ENCODE measurements at regions not wholly inside any gene's neighbourhood (a gene's known extent, or its start where the extent isn't known, plus 50 kb on each side); places are given as distances from the start of the nearest gene placed in this dataset.

DNA sequence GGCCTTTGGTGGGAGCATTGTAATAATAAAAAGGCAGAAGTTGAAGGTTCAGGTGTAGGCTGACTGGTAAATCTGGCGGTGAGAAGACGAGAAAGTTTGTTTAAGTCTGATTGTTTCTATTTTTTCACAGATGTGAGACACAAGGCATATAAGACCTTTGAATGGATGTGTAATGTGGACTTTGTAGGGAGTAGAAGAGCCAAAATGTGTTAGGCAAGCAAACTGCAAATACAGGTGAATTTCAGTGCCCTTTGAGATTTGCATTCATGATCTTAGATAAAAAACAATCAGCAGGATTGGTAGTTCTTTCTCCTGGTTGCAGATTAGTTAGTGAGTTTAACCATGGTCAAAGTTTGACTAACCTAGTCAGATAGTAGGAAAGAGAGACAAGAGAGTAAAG lies 238.9 kb downstream of the FRK start:
- no peaks in the 10 kb centered on the region for H3K9me3 ChIP-seq
- H3K27me3 ChIP-seq (ENCODE audit: insufficient read depth), result no peaks in the 10 kb centered on the region
- no peaks in the 10 kb centered on the region for H3K9me2 ChIP-seq
- H3K36me3 ChIP-seq (replicated peaks in 1 of 2; ENCODE audit: control insufficient read depth in 1 of 2, insufficient read depth in 2 of 2, low read length in 1 of 2), result no peaks in the 10 kb centered on the region
- H3K4me2 ChIP-seq, result no peak overlapping the region
- no peak overlapping the region for H3K9ac ChIP-seq
- no peaks in the 10 kb centered on the region for H3F3A ChIP-seq (replicated peaks; ENCODE audit: insufficient read depth)
- TF ChIP-seq MAX (IDR thresholded peaks at IDR 0.05; ENCODE audit: low read depth), result no peak
- no peak for TF ChIP-seq NRF1 (IDR thresholded peaks at IDR 0.05; ENCODE audit: low read depth, low read length)
- no peak for TF ChIP-seq MEF2A (IDR thresholded peaks at IDR 0.05; ENCODE audit: borderline replicate concordance, low read depth)
- no peak for TF ChIP-seq RAD21 (IDR thresholded peaks at IDR 0.05; ENCODE audit: low read length)
- no peak for TF ChIP-seq POLR2AphosphoS5 (IDR thresholded peaks at IDR 0.05; ENCODE audit: low read depth, low read length)
- no peak for TF ChIP-seq EP300 (IDR thresholded peaks at IDR 0.05; ENCODE audit: borderline replicate concordance in 1 of 2, low read depth in 1 of 2, low read length in 1 of 2)
- no peak for TF ChIP-seq JUND (IDR thresholded peaks at IDR 0.05)
- no peak for TF ChIP-seq ELF1 (IDR thresholded peaks at IDR 0.05)
- no peak for TF ChIP-seq GATA2 (CRISPR knock-in tag; IDR thresholded peaks at IDR 0.05)
- TF ChIP-seq USF1 (IDR thresholded peaks at IDR 0.05; ENCODE audit: borderline replicate concordance, low read depth), result no peak
- TF ChIP-seq, protein P1, sequence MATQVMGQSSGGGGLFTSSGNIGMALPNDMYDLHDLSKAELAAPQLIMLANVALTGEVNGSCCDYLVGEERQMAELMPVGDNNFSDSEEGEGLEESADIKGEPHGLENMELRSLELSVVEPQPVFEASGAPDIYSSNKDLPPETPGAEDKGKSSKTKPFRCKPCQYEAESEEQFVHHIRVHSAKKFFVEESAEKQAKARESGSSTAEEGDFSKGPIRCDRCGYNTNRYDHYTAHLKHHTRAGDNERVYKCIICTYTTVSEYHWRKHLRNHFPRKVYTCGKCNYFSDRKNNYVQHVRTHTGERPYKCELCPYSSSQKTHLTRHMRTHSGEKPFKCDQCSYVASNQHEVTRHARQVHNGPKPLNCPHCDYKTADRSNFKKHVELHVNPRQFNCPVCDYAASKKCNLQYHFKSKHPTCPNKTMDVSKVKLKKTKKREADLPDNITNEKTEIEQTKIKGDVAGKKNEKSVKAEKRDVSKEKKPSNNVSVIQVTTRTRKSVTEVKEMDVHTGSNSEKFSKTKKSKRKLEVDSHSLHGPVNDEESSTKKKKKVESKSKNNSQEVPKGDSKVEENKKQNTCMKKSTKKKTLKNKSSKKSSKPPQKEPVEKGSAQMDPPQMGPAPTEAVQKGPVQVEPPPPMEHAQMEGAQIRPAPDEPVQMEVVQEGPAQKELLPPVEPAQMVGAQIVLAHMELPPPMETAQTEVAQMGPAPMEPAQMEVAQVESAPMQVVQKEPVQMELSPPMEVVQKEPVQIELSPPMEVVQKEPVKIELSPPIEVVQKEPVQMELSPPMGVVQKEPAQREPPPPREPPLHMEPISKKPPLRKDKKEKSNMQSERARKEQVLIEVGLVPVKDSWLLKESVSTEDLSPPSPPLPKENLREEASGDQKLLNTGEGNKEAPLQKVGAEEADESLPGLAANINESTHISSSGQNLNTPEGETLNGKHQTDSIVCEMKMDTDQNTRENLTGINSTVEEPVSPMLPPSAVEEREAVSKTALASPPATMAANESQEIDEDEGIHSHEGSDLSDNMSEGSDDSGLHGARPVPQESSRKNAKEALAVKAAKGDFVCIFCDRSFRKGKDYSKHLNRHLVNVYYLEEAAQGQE (IDR thresholded peaks at IDR 0.05; ENCODE audit: low read depth, low read length), result no peak
- no peak for TF ChIP-seq SMC3 (IDR thresholded peaks at IDR 0.05; ENCODE audit: low read depth, low read length)
- TF ChIP-seq TAF1 (IDR thresholded peaks at IDR 0.05; ENCODE audit: borderline replicate concordance, low read depth, low read length), result no peak
- no peak for TF ChIP-seq YY1 (IDR thresholded peaks at IDR 0.05; ENCODE audit: low read depth)
- TF ChIP-seq RCOR1 (IDR thresholded peaks at IDR 0.05; ENCODE audit: low read length), result no peak
- TF ChIP-seq TCF12 (IDR thresholded peaks at IDR 0.05), result no peak
- no peak for TF ChIP-seq CTCF (IDR thresholded peaks at IDR 0.05)
- no peak for TF ChIP-seq MXI1 (IDR thresholded peaks at IDR 0.05; ENCODE audit: low read depth, low read length)
- no peak for TF ChIP-seq EZH2phosphoT487 (IDR thresholded peaks at IDR 0.05; ENCODE audit: borderline replicate concordance, low read depth)
- no peak for TF ChIP-seq SIN3A (IDR thresholded peaks at IDR 0.05; ENCODE audit: borderline replicate concordance, low read depth, low read length)
- H3K4me1 ChIP-seq (ENCODE audit: control insufficient read depth in 1 of 2, insufficient read depth in 2 of 2, low read depth in 1 of 2, low read length in 1 of 2), result no peaks in the 10 kb centered on the region
- H2AFZ ChIP-seq (ENCODE audit: low read depth), result no peak overlapping the region
- 54% methylated on average over 2 of the region's 2 CpGs for WGBS (ENCODE audit: low lambda C conversion rate)
- no peaks in the 10 kb centered on the region for H4K20me1 ChIP-seq (ENCODE audit: insufficient read depth)
- no peak overlapping the region for H3K4me3 ChIP-seq (ENCODE audit: low read depth in 2 of 2, low read length in 1 of 2)
- DNase-seq, result no peak
- CTCF ChIA-PET, result no interaction called here
- POLR2A ChIA-PET, result no interaction called here
- no peaks in the 10 kb centered on the region for H3K79me2 ChIP-seq (ENCODE audit: insufficient read depth)
- H3K27ac ChIP-seq (ENCODE audit: low read depth in 2 of 2, low read length in 1 of 2), result no peak overlapping the region

Data from SK-N-SH (cell line).